Activated CD4-positive, alpha-beta memory T cell treated with anti-CD3 and anti-CD28 coated beads, Interleukin-2, amount 10 ng/mL, durations not matched to agents 7 days and 5 days (primary cell): ENCODE measurements at regions not wholly inside any gene's neighbourhood (a gene's known extent, or its start where the extent isn't known, plus 50 kb on each side); places are given as distances from the start of the nearest gene placed in this dataset.

Experiments
- CTCF ChIA-PET: fragments of 350-600 bp; sonication (Branson Sonifier 250); formaldehyde crosslinking; loops from one replicate; lab custom pipeline; 2021; ENCODE audit warnings: antibody characterized with exemption, inconsistent platforms; lab: Charles Lee
- POLR2A ChIA-PET: fragments of 350-600 bp; sonication (Branson Sonifier 250); formaldehyde crosslinking; loops from one replicate; lab custom pipeline; 2021; ENCODE audit warnings: antibody characterized with exemption; lab: Charles Lee
- DNase-seq: peaks from one replicate; pipeline ENCODE4 v3.0.0-alpha.2; 2020
- H3K27ac Mint-ChIP-seq: one replicate; pipeline ENCODE4 v1.8.0; 2021; ENCODE audit warnings: mild to moderate bottlenecking, mixed read lengths
- H3K27me3 Mint-ChIP-seq: one replicate; pipeline ENCODE4 v1.8.0; 2021; ENCODE audit warnings: mixed read lengths
- H3K36me3 Mint-ChIP-seq: one replicate; pipeline ENCODE4 v1.8.0; 2021; ENCODE audit warnings: low read depth, mixed read lengths
- H3K4me1 Mint-ChIP-seq: one replicate; pipeline ENCODE4 v1.8.0; 2021; ENCODE audit warnings: mixed read lengths
- H3K4me3 Mint-ChIP-seq: one replicate; pipeline ENCODE4 v1.8.0; 2021; ENCODE audit warnings: mild to moderate bottlenecking, mixed read lengths
- H3K9me3 Mint-ChIP-seq: one replicate; pipeline ENCODE4 v1.8.0; 2021; ENCODE audit warnings: mixed read lengths

DNA sequence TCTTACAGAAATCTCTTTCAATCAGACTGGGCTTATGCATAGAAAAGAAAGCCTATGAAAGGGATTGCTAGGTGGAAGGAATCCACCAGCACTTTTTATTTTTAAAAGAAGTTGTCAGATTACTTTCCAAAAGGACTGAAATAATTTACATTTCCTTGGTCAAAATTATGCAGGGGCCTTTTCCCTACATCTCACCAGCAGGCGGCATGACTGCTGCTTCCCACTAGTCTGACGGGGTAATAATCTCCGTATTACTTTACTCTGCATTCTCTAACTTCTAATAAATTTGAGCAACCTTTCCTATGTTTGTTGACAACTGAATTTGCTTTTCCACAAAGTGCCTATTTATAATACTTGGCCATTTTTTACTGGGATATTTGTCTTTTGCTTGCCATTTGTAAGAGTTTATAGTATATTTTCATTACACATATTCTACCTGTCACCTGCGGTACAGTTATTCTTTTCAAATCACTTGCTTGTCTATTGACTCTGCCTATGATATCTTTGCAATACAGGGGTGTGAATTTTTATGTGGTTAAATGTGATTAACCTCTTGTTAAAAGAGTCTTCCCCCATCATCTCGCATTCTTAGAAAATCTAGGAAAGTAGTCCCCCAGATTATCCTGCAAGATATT, 51.9 kb upstream of the USP47 start:
- Mint-ChIP-seq H3K4me3 (no peak overlapping the region), H3K27ac (no peak overlapping the region), H3K36me3 (no peaks in the 10 kb centered on the region), H3K27me3 (peaks cover 16% of the 10 kb centered on the region), H3K9me3 (no peaks in the 10 kb centered on the region), H3K4me1 (peaks cover 1% of the 10 kb centered on the region)
- no peak for DNase-seq
- ChIA-PET CTCF (no interaction called here), POLR2A (no interaction called here)

GRCh38 chr11:11788063-11788710, 53.6 kb upstream of the USP47 start:
- no peak for DNase-seq
- ChIA-PET CTCF (interaction anchor here (0.8 to 3.0 kb wide), 19 partner anchors 10 to 995 kb away, joined by 3 to 49 read pairs (median 4); partner anchors contain the start of gene GALNT18), POLR2A (no interaction called here)
- no peak overlapping the region for H3K27ac Mint-ChIP-seq
- H3K4me3 Mint-ChIP-seq: no peak overlapping the region
- no peaks in the 10 kb centered on the region for H3K9me3 Mint-ChIP-seq
- peaks cover 12% of the 10 kb centered on the region for H3K27me3 Mint-ChIP-seq
- no peaks in the 10 kb centered on the region for H3K36me3 Mint-ChIP-seq
- peaks cover 1% of the 10 kb centered on the region for H3K4me1 Mint-ChIP-seq

DNA sequence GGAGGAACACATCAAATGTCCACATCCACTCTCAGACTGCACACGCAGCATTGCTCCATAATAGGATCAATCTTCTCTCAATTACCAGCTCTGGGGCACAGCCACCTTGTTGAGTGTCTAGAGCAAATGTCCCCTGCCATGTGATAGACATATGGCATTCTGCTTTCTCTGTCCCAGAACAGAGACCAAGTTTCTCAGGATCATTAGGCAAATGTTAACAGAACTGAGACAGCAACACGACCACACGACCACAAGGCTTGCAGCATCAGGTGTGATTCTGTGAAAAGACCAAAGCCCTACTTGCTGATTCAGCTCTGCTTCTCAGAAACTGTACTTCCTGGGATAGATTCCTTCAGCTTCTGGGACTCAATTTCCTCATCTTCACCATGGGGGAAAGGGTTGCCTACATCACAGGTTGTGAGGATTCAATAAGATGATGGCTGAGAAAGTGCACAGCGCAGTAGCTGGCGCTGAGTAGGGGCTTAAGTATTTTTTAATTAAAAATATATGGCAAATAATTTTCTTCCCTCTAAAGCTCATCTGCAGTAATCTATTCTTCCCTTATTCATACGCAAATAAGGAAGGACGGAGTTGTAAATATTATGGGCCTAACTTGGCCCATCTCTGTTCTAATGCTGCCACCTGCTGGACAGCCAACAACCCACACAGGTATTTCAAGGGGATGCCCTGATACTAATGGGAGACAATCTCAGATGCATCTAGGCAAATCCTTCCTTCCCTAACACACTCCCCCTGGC, 54.3 kb upstream of the USP47 start:
- Mint-ChIP-seq H3K27ac (no peak overlapping the region), H3K27me3 (peaks cover 7% of the 10 kb centered on the region), H3K4me3 (no peak overlapping the region), H3K36me3 (no peaks in the 10 kb centered on the region), H3K4me1 (peaks cover 1% of the 10 kb centered on the region), H3K9me3 (no peaks in the 10 kb centered on the region)
- ChIA-PET POLR2A (interaction anchor here (0.8 kb wide), 1 partner anchor 759 kb away, joined by 3 read pairs; no protein-coding TSS in a partner anchor), CTCF (interaction anchor here (0.8 to 3.0 kb wide), 19 partner anchors 9 to 1018 kb away, joined by 3 to 49 read pairs (median 4); partner anchors contain the start of gene GALNT18)
- DNase-seq: peak; percentile 73

DNA sequence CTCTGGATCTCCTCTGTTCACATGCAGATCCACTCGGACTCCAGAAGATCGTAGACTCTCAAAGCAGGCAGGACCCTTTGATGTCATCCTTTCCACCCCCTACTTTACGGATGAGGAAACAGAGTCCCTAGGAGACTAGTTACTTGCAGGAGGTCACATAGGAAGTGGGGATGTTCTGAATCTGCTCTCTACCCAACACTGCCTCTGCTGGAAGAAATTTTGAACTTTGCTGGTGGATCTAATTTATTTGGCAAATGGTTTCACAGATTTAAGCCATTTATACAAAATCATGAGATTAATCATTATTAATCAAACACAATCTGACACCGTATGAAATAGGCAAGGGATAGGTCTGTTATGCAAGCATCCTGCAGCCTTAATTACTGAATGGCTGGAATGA, 55.0 kb upstream of the USP47 start:
- H3K36me3 Mint-ChIP-seq: no peaks in the 10 kb centered on the region

DNA sequence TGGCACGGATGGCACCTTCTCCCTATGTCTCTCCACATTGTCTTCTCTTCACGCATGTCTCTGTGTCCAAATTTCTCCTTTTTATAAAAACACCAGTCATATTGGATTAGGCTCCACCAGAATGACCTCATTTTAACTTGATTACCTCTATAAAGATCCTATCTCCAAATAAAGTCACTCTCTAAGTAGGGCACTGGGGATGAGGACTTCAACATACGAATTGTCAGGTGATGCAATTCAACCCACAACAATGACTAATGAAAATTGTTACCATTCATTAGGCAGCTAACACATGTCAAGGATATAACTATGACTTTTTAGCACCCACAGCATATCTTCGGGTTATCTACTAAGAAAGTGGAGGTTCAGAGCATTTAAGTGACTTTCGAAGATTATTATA, 55.5 kb upstream of the USP47 start:
- no peak for DNase-seq
- Mint-ChIP-seq H3K27ac (no peak overlapping the region), H3K4me3 (no peak overlapping the region), H3K27me3 (peaks cover 6% of the 10 kb centered on the region), H3K36me3 (no peaks in the 10 kb centered on the region), H3K4me1 (peaks cover 1% of the 10 kb centered on the region), H3K9me3 (no peaks in the 10 kb centered on the region)
- ChIA-PET POLR2A (no interaction called here), CTCF (no interaction called here)

More for the DNA sequence above, 55.0 kb upstream of the USP47 start:
- POLR2A ChIA-PET: interaction anchor here (0.8 kb wide), 1 partner anchor 758 kb away, joined by 3 read pairs; no protein-coding TSS in a partner anchor
- Mint-ChIP-seq H3K4me1 (peaks cover 1% of the 10 kb centered on the region), H3K27ac (no peak overlapping the region), H3K9me3 (no peaks in the 10 kb centered on the region), H3K4me3 (no peak overlapping the region), H3K27me3 (peaks cover 6% of the 10 kb centered on the region)
- CTCF ChIA-PET: interaction anchor here (1.0 to 3.0 kb wide), 14 partner anchors 9 to 1017 kb away, joined by 3 to 49 read pairs (median 4); no protein-coding TSS in a partner anchor
- no peak for DNase-seq

DNA sequence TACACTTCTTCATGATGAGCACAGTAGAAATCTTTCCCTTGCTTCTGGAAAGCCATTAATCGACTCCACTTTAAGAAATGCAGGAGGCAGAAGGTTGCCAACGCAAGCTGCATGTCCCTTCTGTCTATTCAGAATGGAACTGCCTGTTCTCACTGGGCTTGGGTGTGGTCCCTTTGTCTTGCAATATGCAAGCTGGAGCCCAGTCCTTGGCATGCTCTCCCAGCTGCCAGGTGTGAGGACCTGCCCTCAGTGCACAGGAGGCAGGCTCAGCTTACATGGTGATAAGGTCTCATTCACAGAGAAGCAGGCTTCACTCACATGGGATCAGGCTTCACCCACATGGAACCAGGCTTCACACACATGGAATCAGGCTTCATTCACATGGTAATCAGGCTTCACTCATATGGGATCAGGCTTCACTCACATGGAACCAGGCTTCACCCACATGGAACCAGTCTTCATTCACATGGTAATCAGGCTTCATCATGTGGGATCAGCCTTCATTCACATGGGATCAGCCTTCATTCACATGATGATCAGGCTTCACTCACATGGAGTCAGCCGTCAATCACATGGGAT, 59.2 kb upstream of the USP47 start:
- CTCF ChIA-PET: no interaction called here
- Mint-ChIP-seq H3K9me3 (no peaks in the 10 kb centered on the region), H3K4me1 (no peaks in the 10 kb centered on the region), H3K4me3 (no peak overlapping the region), H3K27me3 (peaks cover 14% of the 10 kb centered on the region), H3K27ac (no peak overlapping the region), H3K36me3 (no peaks in the 10 kb centered on the region)
- POLR2A ChIA-PET: no interaction called here
- DNase-seq: no peak

- Mint-ChIP-seq H3K27ac (no peak overlapping the region), H3K27me3 (peaks cover 17% of the 10 kb centered on the region), H3K36me3 (no peaks in the 10 kb centered on the region), H3K9me3 (no peaks in the 10 kb centered on the region), H3K4me3 (no peak overlapping the region), H3K4me1 (no peaks in the 10 kb centered on the region)
- DNase-seq: no peak
- POLR2A ChIA-PET: no interaction called here
- CTCF ChIA-PET: no interaction called here
Measured at GRCh38 chr11:11780858-11781257, 60.9 kb upstream of the USP47 start.

DNA sequence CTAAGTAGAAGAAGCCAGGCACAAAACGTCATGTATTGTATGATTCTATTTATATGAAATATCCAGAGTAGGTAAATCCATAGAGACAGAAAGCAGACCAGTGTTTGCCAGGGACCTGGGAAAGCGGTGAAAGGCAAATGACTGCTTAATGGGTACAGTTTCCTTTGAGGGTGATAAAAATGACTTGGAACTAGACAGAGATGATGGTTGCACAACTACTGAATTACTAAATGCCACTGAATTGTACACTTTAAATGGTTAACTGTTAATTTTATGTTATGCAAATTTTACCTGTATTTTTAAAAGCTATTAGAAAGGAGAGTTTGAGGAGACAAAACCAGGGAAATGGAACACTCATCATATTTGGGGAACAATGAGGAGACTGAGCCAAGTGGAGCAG, 61.8 kb upstream of the USP47 start:
- no peak for DNase-seq
- no peaks in the 10 kb centered on the region for H3K4me1 Mint-ChIP-seq
- no peak overlapping the region for H3K27ac Mint-ChIP-seq
- POLR2A ChIA-PET: no interaction called here
- H3K4me3 Mint-ChIP-seq: no peak overlapping the region
- H3K27me3 Mint-ChIP-seq: peaks cover 19% of the 10 kb centered on the region
- CTCF ChIA-PET: no interaction called here
- no peaks in the 10 kb centered on the region for H3K36me3 Mint-ChIP-seq
- H3K9me3 Mint-ChIP-seq: no peaks in the 10 kb centered on the region

DNA sequence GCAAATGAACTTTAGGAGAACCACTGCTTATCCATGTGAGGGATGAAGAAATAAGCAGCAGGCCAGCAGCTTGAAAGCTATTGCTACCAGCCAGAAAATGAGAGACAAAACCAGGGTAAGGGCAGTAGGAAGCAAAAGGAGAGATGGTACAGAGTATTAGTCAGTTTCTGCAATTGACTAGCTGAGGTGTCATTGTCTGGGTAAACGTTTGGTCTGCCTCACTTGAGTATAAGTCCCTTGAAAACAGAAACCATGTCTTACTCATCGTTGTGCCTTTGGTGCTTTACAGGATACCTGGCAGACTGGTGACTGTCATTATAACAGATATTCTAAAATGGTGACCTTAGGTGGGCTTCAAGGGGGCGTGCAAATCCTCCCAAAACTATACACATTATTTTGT, 63.9 kb upstream of the USP47 start:
- Mint-ChIP-seq H3K9me3 (no peaks in the 10 kb centered on the region), H3K36me3 (no peaks in the 10 kb centered on the region), H3K27me3 (peaks cover 19% of the 10 kb centered on the region), H3K4me1 (no peaks in the 10 kb centered on the region), H3K27ac (no peak overlapping the region), H3K4me3 (no peak overlapping the region)
- ChIA-PET POLR2A (no interaction called here), CTCF (interaction anchor here (1.3 to 1.5 kb wide), 2 partner anchors 9 to 750 kb away, joined by 4 to 6 read pairs; no protein-coding TSS in a partner anchor)
- no peak for DNase-seq

GRCh38 chr11:11776714-11777113, 65.1 kb upstream of the USP47 start:
- ChIA-PET POLR2A (no interaction called here), CTCF (interaction anchor here (0.8 kb wide), 1 partner anchor 748 kb away, joined by 3 read pairs; no protein-coding TSS in a partner anchor)
- Mint-ChIP-seq H3K36me3 (no peaks in the 10 kb centered on the region), H3K27me3 (peaks cover 18% of the 10 kb centered on the region), H3K4me1 (no peaks in the 10 kb centered on the region), H3K9me3 (no peaks in the 10 kb centered on the region), H3K27ac (no peak overlapping the region), H3K4me3 (no peak overlapping the region)
- DNase-seq: no peak

GRCh38 chr11:11774928-11775327, 66.8 kb upstream of the USP47 start:
- H3K27ac Mint-ChIP-seq: no peak overlapping the region

DNA sequence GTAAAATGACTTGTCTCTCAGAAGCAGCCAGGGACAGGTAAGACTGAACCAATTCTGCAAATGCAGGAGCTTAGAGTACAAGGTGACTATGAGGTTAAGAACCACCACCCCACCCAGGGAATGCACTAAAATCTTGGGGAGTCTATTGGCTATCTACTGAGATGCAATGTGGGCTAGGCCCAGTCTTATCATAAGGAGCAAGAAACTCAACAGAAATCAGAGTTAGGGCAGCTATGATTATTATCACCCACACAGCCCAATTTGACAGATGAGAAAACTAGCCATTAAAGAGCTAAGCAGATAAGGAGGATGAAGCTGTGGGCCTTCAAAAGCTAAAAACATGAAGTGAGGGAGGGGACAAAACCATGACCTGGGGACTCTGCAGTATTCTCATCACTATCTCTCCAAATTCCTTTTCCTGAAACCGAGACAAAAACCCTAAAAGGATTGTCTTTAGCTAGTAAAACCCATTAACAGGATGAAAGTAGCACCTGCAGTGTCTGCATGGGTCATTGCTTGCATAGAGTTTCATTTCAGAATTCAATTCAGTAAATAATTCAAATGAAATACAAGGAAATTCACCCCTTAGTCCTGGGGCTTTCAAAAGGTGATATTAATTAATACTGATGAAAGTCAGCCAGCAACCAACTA, 68.8 kb upstream of the USP47 start:
- no peaks in the 10 kb centered on the region for H3K9me3 Mint-ChIP-seq
- H3K4me3 Mint-ChIP-seq: no peak overlapping the region
- H3K4me1 Mint-ChIP-seq: no peaks in the 10 kb centered on the region
- ChIA-PET POLR2A (no interaction called here), CTCF (no interaction called here)
- H3K36me3 Mint-ChIP-seq: no peaks in the 10 kb centered on the region
- DNase-seq: no peak
- H3K27ac Mint-ChIP-seq: no peak overlapping the region
- H3K27me3 Mint-ChIP-seq: peaks cover 23% of the 10 kb centered on the region

More at GRCh38 chr11:11774928-11775327, 66.8 kb upstream of the USP47 start:
- Mint-ChIP-seq H3K4me3 (no peak overlapping the region), H3K27me3 (peaks cover 19% of the 10 kb centered on the region), H3K4me1 (no peaks in the 10 kb centered on the region), H3K9me3 (no peaks in the 10 kb centered on the region), H3K36me3 (no peaks in the 10 kb centered on the region)
- DNase-seq: no peak
- ChIA-PET CTCF (no interaction called here), POLR2A (no interaction called here)
